MM.1S (cell line): ENCODE measurements at regions not wholly inside any gene's neighbourhood (a gene's known extent, or its start where the extent isn't known, plus 50 kb on each side); places are given as distances from the start of the nearest gene placed in this dataset.

Source experiments
- DNase-seq: peaks from one replicate; pipeline ENCODE4 v3.0.0-alpha.2; 2015
- H2AFZ ChIP-seq: fragments of 300-600 bp; sonication (generic); 2 replicates; pipeline ENCODE4 v1.6.0; 2016; ENCODE audit warnings: antibody characterized with exemption, low read length
- H3F3A ChIP-seq: fragments of 300-600 bp; sonication (generic); 2 replicates; pipeline ENCODE4 v1.6.1; 2016; ENCODE audit warnings: mild to moderate bottlenecking, antibody characterized with exemption, low read length, moderate library complexity, mixed read lengths; ENCODE audit not compliant: insufficient read depth
- H3K27ac ChIP-seq: fragments of 300-600 bp; sonication (generic); 2 replicates; pipeline ENCODE4 v1.5.1; 2016; ENCODE audit warnings: mild to moderate bottlenecking, low read length
- H3K27me3 ChIP-seq: fragments of 300-600 bp; sonication (generic); replicated peaks from 2 replicates; pipeline ENCODE4 v1.6.0; 2016; ENCODE audit warnings: low read length; ENCODE audit not compliant: insufficient read depth
- H3K36me3 ChIP-seq: fragments of 300-600 bp; sonication (generic); replicated peaks from 2 replicates; pipeline ENCODE4 v1.6.1; 2016; ENCODE audit warnings: mild to moderate bottlenecking, low read length, mixed read lengths; ENCODE audit not compliant: insufficient read depth
- H3K4me1 ChIP-seq: fragments of 300-600 bp; sonication (generic); 2 replicates; pipeline ENCODE4 v1.6.1; 2016; ENCODE audit warnings: low read length, mixed read lengths
- H3K4me2 ChIP-seq: fragments of 300-600 bp; sonication (generic); 2 replicates; pipeline ENCODE4 v1.6.0; 2016; ENCODE audit warnings: low read depth, low read length
- H3K4me3 ChIP-seq: fragments of 300-600 bp; sonication (generic); 2 replicates; pipeline ENCODE4 v1.5.1; 2016; ENCODE audit warnings: low read length, mixed read lengths
- H3K79me2 ChIP-seq: fragments of 300-600 bp; sonication (generic); 2 replicates; pipeline ENCODE4 v1.6.1; 2016; ENCODE audit warnings: mixed run types, low read length, mixed read lengths
- H3K9ac ChIP-seq: fragments of 300-600 bp; sonication (generic); 2 replicates; pipeline ENCODE4 v1.6.1; 2016; ENCODE audit warnings: low read length, mixed read lengths
- H3K9me2 ChIP-seq: fragments of 300-600 bp; sonication (generic); replicated peaks from 2 replicates; pipeline ENCODE4 v1.6.1; 2016; ENCODE audit warnings: mild to moderate bottlenecking, low read length, mixed read lengths; ENCODE audit not compliant: insufficient read depth
- H3K9me3 ChIP-seq: fragments of 300-600 bp; sonication (generic); replicated peaks from 2 replicates; pipeline ENCODE4 v1.6.1; 2016; ENCODE audit warnings: mild to moderate bottlenecking, low read length, mixed read lengths; ENCODE audit not compliant: insufficient read depth
- H4K20me1 ChIP-seq: fragments of 300-600 bp; sonication (generic); 2 replicates; pipeline ENCODE4 v1.6.1; 2016; ENCODE audit warnings: mild to moderate bottlenecking, low read length, moderate library complexity, mixed read lengths; ENCODE audit not compliant: insufficient read depth
- CTCF ChIP-seq: fragments of 300-600 bp; sonication (generic); IDR thresholded peaks from 2 replicates; pipeline ENCODE4 v1.5.1; 2016; ENCODE audit warnings: antibody characterized with exemption, low read length, mixed read lengths
- EZH2 ChIP-seq: fragments of 300-600 bp; sonication (generic); optimal IDR thresholded peaks from 2 replicates; pipeline ENCODE3; 2017; ENCODE audit warnings: low read depth, mild to moderate bottlenecking, antibody characterized with exemption, low read length, mixed read lengths
- EZH2phosphoT487 ChIP-seq: fragments of 300-600 bp; sonication (generic); IDR thresholded peaks from 2 replicates; pipeline ENCODE4 v1.6.1; 2018; ENCODE audit warnings: antibody characterized with exemption, low read length

- Histone ChIP-seq H3K4me2 (no peak overlapping the region), H3K4me3 (no peak overlapping the region), H2AFZ (no peak overlapping the region), H3K9ac (no peak overlapping the region), H3K36me3 (no peaks in the 10 kb centered on the region), H3K27ac (no peak overlapping the region), H3K79me2 (no peaks in the 10 kb centered on the region), H3F3A (no peaks in the 10 kb centered on the region), H3K27me3 (no peaks in the 10 kb centered on the region), H3K9me3 (no peaks in the 10 kb centered on the region), H4K20me1 (no peaks in the 10 kb centered on the region), H3K4me1 (no peaks in the 10 kb centered on the region), H3K9me2 (no peaks in the 10 kb centered on the region)
- DNase-seq, result no peak
- no peak for TF ChIP-seq CTCF
- TF ChIP-seq EZH2phosphoT487, result no peak
- TF ChIP-seq EZH2, result no peak
These were observed 161.4 kb downstream of the WNT7A start for GRCh38 chr3:13718436-13718835.

- no peaks in the 10 kb centered on the region for H3K27me3 ChIP-seq
- TF ChIP-seq CTCF (no peak), EZH2 (no peak), EZH2phosphoT487 (no peak)
These were observed 161.9 kb downstream of the WNT7A start for GRCh38 chr3:13718000-13718399.

GRCh38 chr3:13717222-13717895 is 162.5 kb downstream of the WNT7A start:
- Histone ChIP-seq H3K9me3 (no peaks in the 10 kb centered on the region), H3K9ac (no peak overlapping the region), H3K4me2 (no peak overlapping the region), H3K36me3 (no peaks in the 10 kb centered on the region), H3K27ac (no peak overlapping the region), H4K20me1 (no peaks in the 10 kb centered on the region), H3F3A (no peaks in the 10 kb centered on the region), H3K4me1 (no peaks in the 10 kb centered on the region), H3K4me3 (no peak overlapping the region), H2AFZ (no peak overlapping the region), H3K79me2 (no peaks in the 10 kb centered on the region), H3K9me2 (no peaks in the 10 kb centered on the region), H3K27me3 (no peaks in the 10 kb centered on the region)
- TF ChIP-seq EZH2phosphoT487 (no peak), EZH2 (no peak), CTCF (no peak)
- no peak for DNase-seq

More at GRCh38 chr3:13718000-13718399, 161.9 kb downstream of the WNT7A start:
- no peaks in the 10 kb centered on the region for H3K36me3 ChIP-seq
- H3K9me2 ChIP-seq, result no peaks in the 10 kb centered on the region
- no peak overlapping the region for H2AFZ ChIP-seq
- no peak for DNase-seq
- H3K4me3 ChIP-seq, result no peak overlapping the region
- H3K9ac ChIP-seq, result no peak overlapping the region
- H3K4me1 ChIP-seq, result no peaks in the 10 kb centered on the region
- H3K27ac ChIP-seq, result no peak overlapping the region
- H3K79me2 ChIP-seq, result no peaks in the 10 kb centered on the region
- no peaks in the 10 kb centered on the region for H3K9me3 ChIP-seq
- H3K4me2 ChIP-seq, result no peak overlapping the region
- no peaks in the 10 kb centered on the region for H4K20me1 ChIP-seq
- H3F3A ChIP-seq, result no peaks in the 10 kb centered on the region
